Thoracic aorta (tissue), 2 donors: ENCODE measurements at regions not wholly inside any gene's neighbourhood (a gene's known extent, or its start where the extent isn't known, plus 50 kb on each side); places are given as distances from the start of the nearest gene placed in this dataset.

Experiments used
- ATAC-seq: fragments of 150-250 bp; one replicate; pipeline ENCODE4 v1.8.0; 2017; ENCODE audit warnings: low read depth; ENCODE audit not compliant: insufficient number of reproducible peaks, low FRiP score
- DNase-seq: peaks from one replicate; pipeline ENCODE4 v3.0.0-alpha.2; 2020; ENCODE audit warnings: low spot score
- H3K27ac ChIP-seq, 2 donors: fragments of 200-600 bp; sonication (generic); 1 replicate in 1 of 2; 2 replicates in 1 of 2; pipeline ENCODE4 v1.5.1; 2016; ENCODE audit warnings: mild to moderate bottlenecking in 2 of 2, moderate library complexity in 2 of 2
- H3K27me3 ChIP-seq: fragments of 200-600 bp; sonication (generic); replicated peaks from 2 replicates; pipeline ENCODE4 v1.6.0; 2016; ENCODE audit warnings: mild to moderate bottlenecking; ENCODE audit not compliant: insufficient read depth
- H3K36me3 ChIP-seq: fragments of 200-600 bp; sonication (generic); one replicate; pipeline ENCODE4 v1.5.1; 2016
- H3K4me1 ChIP-seq, 2 donors: fragments of 200-600 bp; sonication (generic); 1 replicate in 1 of 2; 2 replicates in 1 of 2; pipeline versions ENCODE4 v1.5.1 to v1.6.0; 2016; ENCODE audit warnings: low read depth in 2 of 2, mild to moderate bottlenecking in 1 of 2; ENCODE audit not compliant: control insufficient read depth in 1 of 2
- H3K4me3 ChIP-seq: fragments of 200-600 bp; sonication (generic); 2 replicates; pipeline ENCODE4 v1.5.1; 2016; ENCODE audit warnings: mild to moderate bottlenecking
- H3K9me3 ChIP-seq: fragments of 200-600 bp; sonication (generic); 2 replicates; pipeline ENCODE4 v1.5.1; 2016
- TF ChIP-seq, protein P1 (sequence below): fragments of 200-600 bp; sonication (generic); IDR thresholded peaks from one replicate; pipeline ENCODE4 v1.5.1; 2019; ENCODE audit warnings: antibody characterized with exemption

GRCh38 chr2:146260551-146260950 is 1584.3 kb upstream of the ACVR2A start:
- Histone ChIP-seq H3K27me3 (no peaks in the 10 kb centered on the region), H3K36me3 (no peaks in the 10 kb centered on the region), H3K4me1 (no peaks in the 10 kb centered on the region), H3K4me3 (no peak overlapping the region), H3K9me3 (no peaks in the 10 kb centered on the region), H3K27ac (no peak overlapping the region)
- TF ChIP-seq, protein P1, sequence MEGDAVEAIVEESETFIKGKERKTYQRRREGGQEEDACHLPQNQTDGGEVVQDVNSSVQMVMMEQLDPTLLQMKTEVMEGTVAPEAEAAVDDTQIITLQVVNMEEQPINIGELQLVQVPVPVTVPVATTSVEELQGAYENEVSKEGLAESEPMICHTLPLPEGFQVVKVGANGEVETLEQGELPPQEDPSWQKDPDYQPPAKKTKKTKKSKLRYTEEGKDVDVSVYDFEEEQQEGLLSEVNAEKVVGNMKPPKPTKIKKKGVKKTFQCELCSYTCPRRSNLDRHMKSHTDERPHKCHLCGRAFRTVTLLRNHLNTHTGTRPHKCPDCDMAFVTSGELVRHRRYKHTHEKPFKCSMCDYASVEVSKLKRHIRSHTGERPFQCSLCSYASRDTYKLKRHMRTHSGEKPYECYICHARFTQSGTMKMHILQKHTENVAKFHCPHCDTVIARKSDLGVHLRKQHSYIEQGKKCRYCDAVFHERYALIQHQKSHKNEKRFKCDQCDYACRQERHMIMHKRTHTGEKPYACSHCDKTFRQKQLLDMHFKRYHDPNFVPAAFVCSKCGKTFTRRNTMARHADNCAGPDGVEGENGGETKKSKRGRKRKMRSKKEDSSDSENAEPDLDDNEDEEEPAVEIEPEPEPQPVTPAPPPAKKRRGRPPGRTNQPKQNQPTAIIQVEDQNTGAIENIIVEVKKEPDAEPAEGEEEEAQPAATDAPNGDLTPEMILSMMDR: no peak
- DNase-seq (no peak), ATAC-seq (no peak)

DNA sequence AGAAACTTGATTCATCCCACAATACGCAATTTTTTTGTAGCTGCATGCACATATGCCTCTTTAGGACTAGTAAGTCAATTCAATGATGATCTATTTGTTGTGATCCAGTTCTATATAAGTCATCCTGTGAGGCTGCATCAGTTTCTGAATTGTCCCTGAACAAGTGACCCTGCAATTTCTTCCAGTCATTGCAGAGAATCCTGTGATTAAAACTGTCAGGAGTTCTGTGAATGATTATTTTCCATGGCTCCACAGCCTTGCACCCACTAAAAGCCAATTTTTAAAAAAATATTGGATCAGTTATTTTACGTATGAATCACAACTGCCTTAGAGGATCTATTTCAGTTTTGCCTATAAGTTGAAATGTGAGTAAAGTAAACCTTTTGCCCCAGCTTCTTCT is 1585.0 kb upstream of the ACVR2A start:
- ATAC-seq (no peak), DNase-seq (no peak)
- Histone ChIP-seq H3K36me3 (no peaks in the 10 kb centered on the region), H3K4me3 (no peak overlapping the region), H3K9me3 (no peaks in the 10 kb centered on the region), H3K27ac (no peak overlapping the region), H3K4me1 (no peaks in the 10 kb centered on the region), H3K27me3 (no peaks in the 10 kb centered on the region)
- TF ChIP-seq, protein P1: no peak

DNA sequence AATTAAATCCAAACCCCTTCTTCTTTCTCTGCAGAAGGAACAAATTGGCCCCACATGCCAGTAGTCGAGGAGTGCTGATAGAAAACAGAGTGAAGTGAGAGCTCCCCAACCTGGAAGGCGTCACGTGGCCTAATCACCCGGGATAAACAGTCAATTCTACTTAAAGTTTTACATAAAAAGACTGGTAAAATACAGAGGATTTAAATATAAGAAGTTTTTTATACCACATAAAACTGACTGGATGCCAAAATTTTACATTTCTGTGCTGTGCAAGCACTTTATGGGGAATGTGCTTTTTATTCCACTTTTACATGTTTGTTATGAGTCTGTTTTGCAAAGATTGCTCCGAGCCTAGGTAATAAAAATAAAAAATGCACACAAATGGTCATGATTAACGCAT is 1586.8 kb upstream of the ACVR2A start:
- no peak for DNase-seq
- no peaks in the 10 kb centered on the region for H3K27me3 ChIP-seq
- TF ChIP-seq, protein P1: no peak
- H3K36me3 ChIP-seq: no peaks in the 10 kb centered on the region
- no peak for ATAC-seq
- no peak overlapping the region for H3K27ac ChIP-seq
- no peaks in the 10 kb centered on the region for H3K4me1 ChIP-seq
- no peaks in the 10 kb centered on the region for H3K9me3 ChIP-seq
- H3K4me3 ChIP-seq: no peak overlapping the region

DNA sequence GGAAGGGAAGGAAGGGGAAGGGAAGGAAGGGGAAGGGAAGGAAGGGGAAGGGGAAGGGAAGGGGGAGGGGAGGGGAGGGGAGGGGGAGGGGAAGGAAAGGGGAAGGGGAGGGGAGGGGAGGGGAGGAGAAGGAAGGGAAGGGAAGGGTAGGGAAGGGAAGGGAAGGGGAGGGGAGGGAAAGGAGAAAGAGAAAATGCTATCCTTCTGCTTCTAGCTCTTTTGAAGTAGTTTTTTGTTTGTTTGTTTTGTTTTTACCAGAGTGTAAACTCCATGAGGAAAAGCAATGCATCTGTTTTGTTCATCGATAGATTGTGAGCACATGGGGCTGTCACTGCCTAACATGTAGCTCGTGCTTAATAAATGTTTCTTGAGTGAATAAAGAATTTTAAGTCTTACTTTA is 1592.7 kb upstream of the ACVR2A start:
- Histone ChIP-seq H3K9me3 (no peaks in the 10 kb centered on the region), H3K4me1 (no peaks in the 10 kb centered on the region), H3K27me3 (no peaks in the 10 kb centered on the region), H3K27ac (no peak overlapping the region), H3K4me3 (no peak overlapping the region), H3K36me3 (no peaks in the 10 kb centered on the region)
- no peak for DNase-seq
- TF ChIP-seq, protein P1: no peak
- no peak for ATAC-seq

- no peak overlapping the region for H3K27ac ChIP-seq
- TF ChIP-seq, protein P1: no peak
- H3K36me3 ChIP-seq: no peaks in the 10 kb centered on the region
- no peaks in the 10 kb centered on the region for H3K27me3 ChIP-seq
- no peak overlapping the region for H3K4me3 ChIP-seq
- no peaks in the 10 kb centered on the region for H3K9me3 ChIP-seq
- no peak for ATAC-seq
- H3K4me1 ChIP-seq: no peaks in the 10 kb centered on the region
- DNase-seq: no peak
Observed at GRCh38 chr2:146251328-146251727, 1593.5 kb upstream of the ACVR2A start.
